Type B pancreatic cell (in vitro differentiated cells): ENCODE measurements at regions not wholly inside any gene's neighbourhood (a gene's known extent, or its start where the extent isn't known, plus 50 kb on each side); places are given as distances from the start of the nearest gene placed in this dataset.
"Not testable (repeated sequence)": the region's sequence is repeated elsewhere in the genome, so short reads cannot be mapped to it uniquely, and the experiment has no call there.

Experiments
- DNase-seq: peaks from one replicate; pipeline ENCODE4 v3.0.0; 2021; ENCODE audit warnings: mixed read lengths; ENCODE audit not compliant: unreplicated experiment; ENCODE audit errors: extremely low spot score
- H3K27ac Mint-ChIP-seq: 2 replicates; pipeline ENCODE4 v1.8.0; 2021; ENCODE audit warnings: mild to moderate bottlenecking, mixed read lengths
- H3K27me3 Mint-ChIP-seq: 2 replicates; pipeline ENCODE4 v1.8.0; 2021; ENCODE audit warnings: mixed read lengths
- H3K36me3 Mint-ChIP-seq: 2 replicates; pipeline ENCODE4 v1.8.0; 2021; ENCODE audit warnings: mixed read lengths
- H3K4me1 Mint-ChIP-seq: one replicate; pipeline ENCODE4 v1.8.0; 2021; ENCODE audit warnings: mixed read lengths; ENCODE audit not compliant: unreplicated experiment
- H3K4me3 Mint-ChIP-seq: 2 replicates; pipeline ENCODE4 v1.8.0; 2021; ENCODE audit warnings: mild to moderate bottlenecking, mixed read lengths
- H3K9me3 Mint-ChIP-seq: 2 replicates; pipeline ENCODE4 v1.8.0; 2021; ENCODE audit warnings: mixed read lengths
- TF ChIP-seq, protein P1 (sequence below): fragments of 200-600 bp; sonication (generic); conservative IDR thresholded peaks from 2 replicates; pipeline ENCODE4 v1.5.0; 2021; ENCODE audit warnings: antibody characterized with exemption, mild to moderate bottlenecking

DNA sequence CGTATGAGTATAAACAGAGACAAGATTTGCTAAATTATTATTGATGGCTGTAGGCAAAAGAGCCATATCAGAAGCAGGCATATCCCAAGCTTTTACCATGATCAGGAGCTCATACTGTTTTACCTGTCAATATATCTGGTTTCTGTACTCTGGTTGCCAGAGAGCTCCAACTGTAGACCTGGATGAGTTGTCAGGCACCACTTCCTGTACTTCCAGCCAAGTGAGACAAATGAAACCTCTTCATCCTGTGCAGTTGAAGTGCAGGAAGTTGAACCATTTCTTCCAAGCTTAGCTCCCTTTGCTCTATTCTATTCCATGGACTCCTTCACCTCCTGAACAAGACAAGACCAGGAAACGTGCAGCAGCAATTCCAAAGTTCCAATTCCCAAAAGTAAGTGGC lies 115.6 kb downstream of the ZNF281 start:
- no peak for DNase-seq
- TF ChIP-seq, protein P1, sequence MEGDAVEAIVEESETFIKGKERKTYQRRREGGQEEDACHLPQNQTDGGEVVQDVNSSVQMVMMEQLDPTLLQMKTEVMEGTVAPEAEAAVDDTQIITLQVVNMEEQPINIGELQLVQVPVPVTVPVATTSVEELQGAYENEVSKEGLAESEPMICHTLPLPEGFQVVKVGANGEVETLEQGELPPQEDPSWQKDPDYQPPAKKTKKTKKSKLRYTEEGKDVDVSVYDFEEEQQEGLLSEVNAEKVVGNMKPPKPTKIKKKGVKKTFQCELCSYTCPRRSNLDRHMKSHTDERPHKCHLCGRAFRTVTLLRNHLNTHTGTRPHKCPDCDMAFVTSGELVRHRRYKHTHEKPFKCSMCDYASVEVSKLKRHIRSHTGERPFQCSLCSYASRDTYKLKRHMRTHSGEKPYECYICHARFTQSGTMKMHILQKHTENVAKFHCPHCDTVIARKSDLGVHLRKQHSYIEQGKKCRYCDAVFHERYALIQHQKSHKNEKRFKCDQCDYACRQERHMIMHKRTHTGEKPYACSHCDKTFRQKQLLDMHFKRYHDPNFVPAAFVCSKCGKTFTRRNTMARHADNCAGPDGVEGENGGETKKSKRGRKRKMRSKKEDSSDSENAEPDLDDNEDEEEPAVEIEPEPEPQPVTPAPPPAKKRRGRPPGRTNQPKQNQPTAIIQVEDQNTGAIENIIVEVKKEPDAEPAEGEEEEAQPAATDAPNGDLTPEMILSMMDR, result no peak
- peaks cover 5% of the 10 kb centered on the region for H3K4me1 Mint-ChIP-seq
- no peaks in the 10 kb centered on the region for H3K36me3 Mint-ChIP-seq
- H3K27me3 Mint-ChIP-seq, result peaks cover 10% of the 10 kb centered on the region
- peaks cover 9% of the 10 kb centered on the region for H3K9me3 Mint-ChIP-seq
- H3K4me3 Mint-ChIP-seq, result no peak overlapping the region
- H3K27ac Mint-ChIP-seq, result no peak overlapping the region

DNA sequence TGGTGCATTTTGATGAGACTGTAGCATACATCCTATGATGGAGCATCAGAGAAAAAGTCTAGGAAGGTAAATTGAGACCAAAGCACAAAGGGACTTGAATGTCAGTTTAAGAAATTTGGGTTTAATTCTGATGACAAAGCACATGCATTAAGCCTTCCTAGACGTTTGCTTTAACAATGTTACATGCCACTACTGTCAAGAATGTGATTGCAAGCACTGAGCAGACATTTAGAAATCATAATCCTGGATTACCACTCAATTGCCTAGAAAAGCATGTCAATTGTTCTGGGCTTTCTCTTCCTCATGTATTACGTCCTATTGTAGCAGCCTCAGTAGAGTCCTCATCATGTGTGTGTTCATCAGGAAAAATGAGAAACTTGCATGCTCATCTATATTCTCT lies 117.1 kb downstream of the ZNF281 start:
- no peak for DNase-seq
- Mint-ChIP-seq H3K36me3 (no peaks in the 10 kb centered on the region), H3K9me3 (peaks cover 2% of the 10 kb centered on the region), H3K4me1 (peaks cover 5% of the 10 kb centered on the region), H3K27ac (no peak overlapping the region), H3K4me3 (no peak overlapping the region), H3K27me3 (peaks cover 1% of the 10 kb centered on the region)
- TF ChIP-seq, protein P1, result no peak

- no peaks in the 10 kb centered on the region for H3K27me3 Mint-ChIP-seq
- DNase-seq, result no peak
Measured at GRCh38 chr1:200291106-200291505, 118.7 kb downstream of the ZNF281 start.

GRCh38 chr1:200290010-200290685 lies 119.7 kb downstream of the ZNF281 start:
- TF ChIP-seq, protein P1, result peak; percentile 44

More at GRCh38 chr1:200291106-200291505, 118.7 kb downstream of the ZNF281 start:
- no peaks in the 10 kb centered on the region for H3K9me3 Mint-ChIP-seq
- H3K27ac Mint-ChIP-seq, result no peak overlapping the region
- TF ChIP-seq, protein P1, result no peak
- peaks cover 1% of the 10 kb centered on the region for H3K4me1 Mint-ChIP-seq
- no peaks in the 10 kb centered on the region for H3K36me3 Mint-ChIP-seq
- H3K4me3 Mint-ChIP-seq, result no peak overlapping the region

DNA sequence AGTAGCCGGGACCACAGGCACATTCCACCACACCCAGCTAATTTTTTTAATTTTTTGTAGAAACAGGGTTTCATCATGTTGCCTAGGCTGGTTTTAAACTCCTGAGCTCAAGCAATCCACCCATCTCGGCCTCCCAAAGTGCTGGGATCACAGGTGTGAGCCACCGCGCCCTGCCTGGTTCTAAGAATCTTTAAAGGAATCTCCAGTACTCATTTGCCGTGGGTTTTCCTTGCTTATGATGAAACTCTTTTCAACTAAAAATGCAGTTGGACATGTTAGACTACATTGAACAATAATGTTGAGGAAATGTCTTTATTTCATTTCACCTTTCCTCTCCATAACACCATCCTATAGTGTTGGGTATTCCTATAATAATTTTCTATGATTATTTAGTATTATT lies 121.6 kb downstream of the ZNF281 start:
- H3K9me3 Mint-ChIP-seq, result no peaks in the 10 kb centered on the region
- TF ChIP-seq, protein P1, result no peak
- H3K27ac Mint-ChIP-seq, result no peak overlapping the region
- no peak for DNase-seq
- H3K27me3 Mint-ChIP-seq, result no peaks in the 10 kb centered on the region
- no peak overlapping the region for H3K4me3 Mint-ChIP-seq
- H3K36me3 Mint-ChIP-seq, result no peaks in the 10 kb centered on the region
- H3K4me1 Mint-ChIP-seq, result no peaks in the 10 kb centered on the region

More at GRCh38 chr1:200290010-200290685, 119.7 kb downstream of the ZNF281 start:
- Mint-ChIP-seq H3K27ac (no peak overlapping the region), H3K4me1 (no peaks in the 10 kb centered on the region), H3K36me3 (no peaks in the 10 kb centered on the region), H3K9me3 (no peaks in the 10 kb centered on the region), H3K4me3 (no peak overlapping the region), H3K27me3 (no peaks in the 10 kb centered on the region)
- no peak for DNase-seq

DNA sequence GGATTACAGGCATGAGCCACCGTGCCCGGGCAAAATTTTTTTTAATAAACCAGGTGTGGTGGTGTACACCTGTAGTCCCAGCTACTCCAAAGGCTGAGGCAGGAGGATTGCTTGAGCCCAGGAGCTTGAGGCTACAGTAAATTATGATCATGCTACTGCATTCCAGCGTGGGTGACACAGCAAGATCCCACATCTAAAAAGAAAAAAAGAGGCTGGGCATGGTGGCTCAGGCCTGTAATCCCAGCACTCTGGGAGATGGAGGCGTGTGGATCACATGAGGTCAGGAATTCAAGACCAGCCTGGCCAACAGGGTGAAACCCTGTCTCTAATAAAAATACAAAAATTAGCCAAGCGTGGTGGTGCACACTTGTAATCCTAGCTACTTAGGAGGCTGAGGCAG lies 125.6 kb downstream of the ZNF281 start:
- DNase-seq, H3K27ac Mint-ChIP-seq, H3K27me3 Mint-ChIP-seq, H3K9me3 Mint-ChIP-seq, H3K4me3 Mint-ChIP-seq, H3K4me1 Mint-ChIP-seq, H3K36me3 Mint-ChIP-seq: not testable (repeated sequence)
